RWPE2 (cell line): ENCODE measurements at regions not wholly inside any gene's neighbourhood (a gene's known extent, or its start where the extent isn't known, plus 50 kb on each side); places are given as distances from the start of the nearest gene placed in this dataset.
"Not testable (repeated sequence)": the region's sequence is repeated elsewhere in the genome, so short reads cannot be mapped to it uniquely, and the experiment has no call there.

Experiments used
- ATAC-seq: fragments of 200-7000 bp; cut with Tn5 transposase; 3 replicates; pipeline ENCODE4 v1.9.1; 2021; ENCODE audit warnings: low read depth
- DNase-seq: peaks from one replicate; pipeline ENCODE4 v3.0.0-alpha.2; 2020; ENCODE audit warnings: low spot score
- H3K27ac ChIP-seq: fragments of 450-650 bp; 2 replicates; pipeline ENCODE4 v1.5.1; 2017; ENCODE audit warnings: mild to moderate bottlenecking; ENCODE audit not compliant: poor library complexity, severe bottlenecking
- H3K27me3 ChIP-seq: fragments of 250-450 bp; sonication (Bioruptor Pico); 2 replicates; pipeline ENCODE4 v1.5.1; 2021; ENCODE audit warnings: mild to moderate bottlenecking, moderate library complexity; ENCODE audit not compliant: insufficient read depth, poor library complexity, severe bottlenecking
- H3K36me3 ChIP-seq: fragments of 250-450 bp; sonication (Bioruptor Pico); 2 replicates; pipeline ENCODE4 v1.5.1; 2020; ENCODE audit warnings: low read depth, mild to moderate bottlenecking, moderate library complexity
- H3K4me1 ChIP-seq: fragments of 250-450 bp; sonication (Bioruptor Pico); 2 replicates; pipeline ENCODE4 v1.5.1; 2021; ENCODE audit warnings: mild to moderate bottlenecking, moderate library complexity; ENCODE audit not compliant: insufficient read depth, poor library complexity, severe bottlenecking
- H3K4me3 ChIP-seq: fragments of 250-450 bp; sonication (Bioruptor Pico); 2 replicates; pipeline ENCODE4 v1.5.1; 2021; ENCODE audit warnings: mild to moderate bottlenecking, moderate library complexity; ENCODE audit not compliant: severe bottlenecking
- H3K9me3 ChIP-seq: fragments of 250-450 bp; sonication (Bioruptor Pico); 2 replicates; pipeline ENCODE4 v1.5.1; 2021; ENCODE audit warnings: mild to moderate bottlenecking, moderate library complexity; ENCODE audit not compliant: severe bottlenecking
- TF ChIP-seq, protein P1 (sequence below): fragments of 450-650 bp; IDR thresholded peaks from one replicate; pipeline ENCODE4 v1.5.1; 2017; ENCODE audit warnings: mild to moderate bottlenecking, moderate library complexity; ENCODE audit not compliant: poor library complexity, severe bottlenecking

DNA sequence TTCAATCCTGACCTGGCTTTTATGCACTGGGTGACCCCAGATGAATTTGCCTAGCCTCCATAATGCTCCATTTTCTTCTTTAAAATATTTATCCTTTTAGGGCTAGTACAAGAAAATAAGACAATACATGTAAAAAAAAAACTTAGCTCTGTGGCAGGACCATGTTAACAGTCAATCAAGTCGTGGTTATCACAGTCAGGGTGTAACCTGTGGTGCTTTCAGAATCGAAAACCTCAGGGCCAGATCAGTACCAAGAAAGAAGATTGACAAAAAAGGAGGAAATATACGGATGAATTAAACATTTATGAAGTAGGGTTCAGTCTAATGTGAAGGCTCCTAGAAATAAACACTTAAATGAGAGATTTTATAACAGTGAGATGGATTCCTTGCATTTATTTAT lies 347.2 kb upstream of the MAF start:
- H3K4me3 ChIP-seq = no peak overlapping the region
- H3K9me3 ChIP-seq = no peaks in the 10 kb centered on the region
- peaks cover 12% of the 10 kb centered on the region for H3K4me1 ChIP-seq
- H3K27ac ChIP-seq = no peak overlapping the region
- H3K27me3 ChIP-seq = no peaks in the 10 kb centered on the region
- H3K36me3 ChIP-seq = no peaks in the 10 kb centered on the region
- DNase-seq (no peak), ATAC-seq (no peak)
- TF ChIP-seq, protein P1, sequence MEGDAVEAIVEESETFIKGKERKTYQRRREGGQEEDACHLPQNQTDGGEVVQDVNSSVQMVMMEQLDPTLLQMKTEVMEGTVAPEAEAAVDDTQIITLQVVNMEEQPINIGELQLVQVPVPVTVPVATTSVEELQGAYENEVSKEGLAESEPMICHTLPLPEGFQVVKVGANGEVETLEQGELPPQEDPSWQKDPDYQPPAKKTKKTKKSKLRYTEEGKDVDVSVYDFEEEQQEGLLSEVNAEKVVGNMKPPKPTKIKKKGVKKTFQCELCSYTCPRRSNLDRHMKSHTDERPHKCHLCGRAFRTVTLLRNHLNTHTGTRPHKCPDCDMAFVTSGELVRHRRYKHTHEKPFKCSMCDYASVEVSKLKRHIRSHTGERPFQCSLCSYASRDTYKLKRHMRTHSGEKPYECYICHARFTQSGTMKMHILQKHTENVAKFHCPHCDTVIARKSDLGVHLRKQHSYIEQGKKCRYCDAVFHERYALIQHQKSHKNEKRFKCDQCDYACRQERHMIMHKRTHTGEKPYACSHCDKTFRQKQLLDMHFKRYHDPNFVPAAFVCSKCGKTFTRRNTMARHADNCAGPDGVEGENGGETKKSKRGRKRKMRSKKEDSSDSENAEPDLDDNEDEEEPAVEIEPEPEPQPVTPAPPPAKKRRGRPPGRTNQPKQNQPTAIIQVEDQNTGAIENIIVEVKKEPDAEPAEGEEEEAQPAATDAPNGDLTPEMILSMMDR = no peak

DNA sequence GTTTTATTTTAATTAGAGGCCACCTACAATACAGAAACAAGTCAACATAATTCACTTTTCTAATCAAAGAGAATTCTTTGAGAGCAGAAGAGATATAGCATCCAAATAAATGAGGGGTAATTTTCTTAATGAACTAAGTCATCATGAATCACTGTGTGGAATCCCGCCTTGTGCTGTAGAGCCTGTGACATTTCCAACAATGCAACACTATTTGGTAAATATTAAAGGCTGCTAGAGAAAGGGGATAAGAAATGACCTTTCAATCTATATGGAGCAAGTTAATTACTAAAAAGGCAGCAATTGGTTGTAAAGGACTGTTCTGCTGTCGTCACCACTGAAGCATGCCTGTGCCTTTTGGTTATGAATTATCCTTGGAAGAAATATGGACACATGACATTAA lies 345.7 kb upstream of the MAF start:
- DNase-seq (no peak), ATAC-seq (no peak)
- Histone ChIP-seq H3K36me3 (no peaks in the 10 kb centered on the region), H3K27me3 (no peaks in the 10 kb centered on the region), H3K4me3 (no peak overlapping the region), H3K4me1 (peaks cover 12% of the 10 kb centered on the region), H3K9me3 (no peaks in the 10 kb centered on the region), H3K27ac (no peak overlapping the region)
- TF ChIP-seq, protein P1 = no peak

DNA sequence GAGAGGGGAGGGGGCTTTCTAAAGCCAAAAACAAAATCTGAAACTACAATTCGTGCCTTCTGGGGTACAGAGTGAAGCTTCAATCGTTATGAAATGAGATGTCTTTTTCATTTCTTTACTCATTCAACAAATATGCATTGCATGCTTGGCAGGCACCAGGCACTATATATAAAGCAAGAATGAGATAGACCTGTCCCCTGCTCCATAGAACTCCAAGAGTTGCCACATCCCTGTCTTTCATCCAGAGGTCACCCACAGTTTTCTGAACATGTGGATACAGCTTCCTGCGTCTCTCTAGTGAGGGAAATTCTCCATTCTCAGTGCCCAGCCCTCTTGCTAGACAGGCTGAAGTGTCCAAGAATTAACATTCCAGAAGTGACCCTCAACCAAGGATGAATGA lies 343.2 kb upstream of the MAF start:
- peaks cover 12% of the 10 kb centered on the region for H3K4me1 ChIP-seq
- no peaks in the 10 kb centered on the region for H3K9me3 ChIP-seq
- TF ChIP-seq, protein P1 = no peak
- H3K27me3 ChIP-seq = no peaks in the 10 kb centered on the region
- DNase-seq (no peak), ATAC-seq (peak; percentile 77)
- H3K4me3 ChIP-seq = no peak overlapping the region
- no peaks in the 10 kb centered on the region for H3K36me3 ChIP-seq
- H3K27ac ChIP-seq = no peak overlapping the region

DNA sequence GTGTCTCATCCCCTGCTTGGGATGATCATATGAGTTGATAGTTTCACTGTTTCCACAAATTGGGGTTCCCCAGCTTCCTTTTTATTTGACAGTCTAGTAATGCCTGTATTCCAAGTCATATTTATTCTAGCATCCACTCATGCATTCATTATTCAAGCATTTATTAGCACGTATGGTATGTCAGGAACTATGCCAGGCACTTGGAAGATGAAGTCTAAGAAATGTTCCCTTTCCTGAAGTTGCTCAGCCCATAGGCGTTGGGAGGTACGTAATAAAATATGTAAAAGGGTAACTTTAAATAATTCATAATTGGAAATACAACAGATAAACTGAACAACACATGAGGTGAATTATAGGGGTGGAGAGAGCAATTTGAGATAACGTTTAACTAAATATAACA lies 338.0 kb upstream of the MAF start:
- peaks cover 5% of the 10 kb centered on the region for H3K4me1 ChIP-seq
- no peak for ATAC-seq
- no peak for DNase-seq

DNA sequence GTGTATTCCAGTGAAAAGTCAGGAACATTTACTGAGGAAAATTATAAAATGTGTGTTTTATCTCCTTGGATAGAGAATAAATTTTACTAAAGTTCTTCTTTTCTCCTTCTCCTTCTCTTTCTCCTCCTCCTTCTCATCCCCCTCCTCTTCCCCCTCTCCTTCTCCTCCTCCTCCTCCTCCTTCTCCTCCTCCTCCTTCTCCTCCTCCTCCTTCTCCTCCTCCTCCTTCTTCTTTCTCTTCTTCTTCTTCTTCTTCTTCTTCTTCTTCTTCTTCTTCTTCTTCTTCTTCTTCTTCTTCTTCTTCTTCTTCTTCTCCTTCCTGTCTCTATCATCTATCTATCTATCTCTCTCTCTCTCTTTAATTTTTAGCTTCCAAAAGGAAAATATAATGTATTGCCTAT lies 337.1 kb upstream of the MAF start:
- DNase-seq, H3K9me3 ChIP-seq, H3K4me3 ChIP-seq, H3K4me1 ChIP-seq, ATAC-seq, H3K36me3 ChIP-seq, H3K27me3 ChIP-seq, H3K27ac ChIP-seq: not testable (repeated sequence)

More for the DNA sequence above, 338.0 kb upstream of the MAF start:
- H3K4me3 ChIP-seq = no peak overlapping the region
- TF ChIP-seq, protein P1 = no peak
- H3K27me3 ChIP-seq = no peaks in the 10 kb centered on the region
- H3K27ac ChIP-seq = no peak overlapping the region
- no peaks in the 10 kb centered on the region for H3K36me3 ChIP-seq
- no peaks in the 10 kb centered on the region for H3K9me3 ChIP-seq
